HEK293 (cell line): ENCODE measurements at regions not wholly inside any gene's neighbourhood (a gene's known extent, or its start where the extent isn't known, plus 50 kb on each side); places are given as distances from the start of the nearest gene placed in this dataset.

Experiments used
- CTCF ChIA-PET: fragments of 350-600 bp; formaldehyde crosslinking; extraction: SDS; loops from one replicate; lab custom pipeline; 2021; ENCODE audit warnings: antibody characterized with exemption; lab: Yijun Ruan, JAX
- POLR2A ChIA-PET: fragments of 300-600 bp; formaldehyde crosslinking; extraction: SDS; loops from one replicate; lab custom pipeline; 2020; ENCODE audit warnings: antibody characterized with exemption, inconsistent platforms; lab: Yijun Ruan, JAX
- H3K27ac ChIP-seq: fragments of 200-500 bp; sonication (Bioruptor generic); 2 replicates; pipeline ENCODE4 v1.5.1; 2014; ENCODE audit warnings: low read depth, low read length, control low read depth, inconsistent platforms; ENCODE audit errors: extremely low read depth
- H3K36me3 ChIP-seq, 2 experiments: fragments of 200-500 bp in 1 of 2; sonication (Bioruptor generic) in 1 of 2; 1 replicate in 1 of 2; 2 replicates in 1 of 2; pipeline ENCODE4 v1.5.1; 2014 to 2017; ENCODE audit warnings: inconsistent platforms in 2 of 2, low read length in 2 of 2; ENCODE audit not compliant: control insufficient read depth in 2 of 2, insufficient read depth in 1 of 2
- H3K4me1 ChIP-seq: fragments of 200-500 bp; sonication (Bioruptor generic); 2 replicates; pipeline ENCODE4 v1.5.1; 2014; ENCODE audit warnings: mild to moderate bottlenecking, low read length, inconsistent platforms; ENCODE audit not compliant: control insufficient read depth, insufficient read depth
- H3K4me3 ChIP-seq: 2 replicates; pipeline ENCODE4 v1.5.1; 2011; ENCODE audit warnings: low read depth, mild to moderate bottlenecking, control low read depth, low read length, moderate library complexity
- H3K9me3 ChIP-seq: fragments of 200-500 bp; sonication (Bioruptor generic); 2 replicates; pipeline ENCODE4 v1.5.1; 2014; ENCODE audit warnings: low read depth, low read length, inconsistent platforms; ENCODE audit not compliant: control insufficient read depth, insufficient read depth
- HOXA7 ChIP-seq: sonication (generic); formaldehyde crosslinking; IDR thresholded peaks from 2 replicates; pipeline ENCODE4 v1.8.1; 2022; ENCODE audit warnings: missing genetic modification reagents, borderline replicate concordance
- TRIM28 ChIP-seq: IDR thresholded peaks from 2 replicates; pipeline ENCODE4 v1.6.1; 2011; ENCODE audit warnings: low read length, control low read depth, borderline replicate concordance
- ZNF114 ChIP-seq: fragments of 450-650 bp; formaldehyde crosslinking; IDR thresholded peaks from 2 replicates; pipeline ENCODE4 v1.5.0; 2017; ENCODE audit warnings: missing biosample characterization, missing genetic modification characterization
- ZNF132 ChIP-seq: fragments of 450-650 bp; formaldehyde crosslinking; IDR thresholded peaks from 2 replicates; pipeline ENCODE4 v1.5.1; 2017; ENCODE audit warnings: missing biosample characterization, missing genetic modification characterization, borderline replicate concordance
- ZNF16 ChIP-seq: fragments of 450-650 bp; formaldehyde crosslinking; IDR thresholded peaks from 2 replicates; pipeline ENCODE4 v1.5.1; 2016; ENCODE audit warnings: low read depth, missing biosample characterization, missing genetic modification characterization
- ZNF169 ChIP-seq: fragments of 450-650 bp; formaldehyde crosslinking; IDR thresholded peaks from 2 replicates; pipeline ENCODE4 v1.5.1; 2016; ENCODE audit warnings: missing biosample characterization, missing genetic modification characterization
- ZNF274 ChIP-seq, 2 experiments: fragments of 200-500 bp in 1 of 2; fragments of 450-650 bp in 1 of 2; sonication (Bioruptor generic) in 1 of 2; formaldehyde crosslinking in 1 of 2; IDR thresholded peaks; 2 replicates each; pipeline versions ENCODE4 v1.5.1 to v1.6.1; 2014 to 2016; ENCODE audit warnings: borderline replicate concordance in 1 of 2, inconsistent platforms in 1 of 2, low read length in 1 of 2, missing biosample characterization in 1 of 2, missing genetic modification characterization in 1 of 2
- ZNF48 ChIP-seq: fragments of 450-650 bp; formaldehyde crosslinking; IDR thresholded peaks from 2 replicates; pipeline ENCODE4 v1.5.1; 2016; ENCODE audit warnings: missing biosample characterization, missing genetic modification characterization
- ZNF530 ChIP-seq: fragments of 450-650 bp; formaldehyde crosslinking; IDR thresholded peaks from 2 replicates; pipeline ENCODE4 v1.5.1; 2016; ENCODE audit warnings: low read depth, missing biosample characterization, missing genetic modification characterization
- ZNF621 ChIP-seq: fragments of 450-650 bp; formaldehyde crosslinking; IDR thresholded peaks from 2 replicates; pipeline ENCODE4 v1.5.1; 2017; ENCODE audit warnings: missing biosample characterization, missing genetic modification characterization
- ZNF660 ChIP-seq: fragments of 450-650 bp; IDR thresholded peaks from 2 replicates; pipeline ENCODE4 v1.5.1; 2018; ENCODE audit warnings: missing biosample characterization, mild to moderate bottlenecking, missing genetic modification characterization
- ZNF747 ChIP-seq: fragments of 450-650 bp; formaldehyde crosslinking; IDR thresholded peaks from 2 replicates; pipeline ENCODE4 v1.5.1; 2016; ENCODE audit warnings: missing biosample characterization, missing genetic modification characterization
- ZNF777 ChIP-seq: fragments of 450-650 bp; formaldehyde crosslinking; IDR thresholded peaks from 2 replicates; pipeline ENCODE4 v1.5.1; 2017; ENCODE audit warnings: missing biosample characterization, missing genetic modification characterization, borderline replicate concordance
- TF ChIP-seq, protein P1 (sequence below): fragments of 450-650 bp; formaldehyde crosslinking; IDR thresholded peaks from 2 replicates; pipeline ENCODE4; 2016; ENCODE audit warnings: missing biosample characterization, missing genetic modification characterization
- TF ChIP-seq, protein P2 (sequence below): fragments of 450-650 bp; formaldehyde crosslinking; IDR thresholded peaks from 2 replicates; pipeline ENCODE4 v1.5.1; 2016; ENCODE audit warnings: missing biosample characterization, missing genetic modification characterization
- TF ChIP-seq, protein P3 (sequence below): fragments of 450-650 bp; formaldehyde crosslinking; IDR thresholded peaks from 2 replicates; pipeline ENCODE4 v1.5.1; 2016; ENCODE audit warnings: missing biosample characterization, missing genetic modification characterization, low read depth

DNA sequence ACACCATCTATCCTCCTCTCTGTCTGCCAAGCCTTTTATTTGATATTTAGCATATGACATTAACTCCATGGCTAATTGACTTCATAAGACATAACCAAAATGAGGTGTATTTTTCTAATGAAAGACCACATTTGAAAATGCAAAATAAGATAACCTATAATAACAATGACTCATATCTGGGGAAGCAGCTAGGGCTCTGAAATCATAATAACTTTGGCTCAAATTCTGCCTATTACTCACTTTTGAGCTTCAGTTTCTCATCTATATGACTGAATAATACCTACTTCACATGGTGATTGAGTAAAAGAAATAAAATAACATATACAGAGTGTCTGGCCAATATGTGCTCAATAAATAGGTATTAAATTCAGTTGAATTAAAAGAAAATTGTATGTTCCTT lies 1419.8 kb upstream of the TENM4 start:
- TF ChIP-seq ZNF530 (tag by site-specific recombination) (no peak), HOXA7 (no peak), ZNF48 (tag by site-specific recombination) (no peak), ZNF660 (tag by site-specific recombination) (no peak)
- TF ChIP-seq, protein P1, sequence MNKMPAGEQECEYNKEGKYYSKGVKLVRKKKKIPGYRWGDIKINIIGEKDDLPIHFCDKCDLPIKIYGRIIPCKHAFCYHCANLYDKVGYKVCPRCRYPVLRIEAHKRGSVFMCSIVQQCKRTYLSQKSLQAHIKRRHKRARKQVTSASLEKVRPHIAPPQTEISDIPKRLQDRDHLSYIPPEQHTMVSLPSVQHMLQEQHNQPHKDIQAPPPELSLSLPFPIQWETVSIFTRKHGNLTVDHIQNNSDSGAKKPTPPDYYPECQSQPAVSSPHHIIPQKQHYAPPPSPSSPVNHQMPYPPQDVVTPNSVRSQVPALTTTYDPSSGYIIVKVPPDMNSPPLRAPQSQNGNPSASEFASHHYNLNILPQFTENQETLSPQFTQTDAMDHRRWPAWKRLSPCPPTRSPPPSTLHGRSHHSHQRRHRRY (tag by site-specific recombination): no peak
- TF ChIP-seq, protein P2, sequence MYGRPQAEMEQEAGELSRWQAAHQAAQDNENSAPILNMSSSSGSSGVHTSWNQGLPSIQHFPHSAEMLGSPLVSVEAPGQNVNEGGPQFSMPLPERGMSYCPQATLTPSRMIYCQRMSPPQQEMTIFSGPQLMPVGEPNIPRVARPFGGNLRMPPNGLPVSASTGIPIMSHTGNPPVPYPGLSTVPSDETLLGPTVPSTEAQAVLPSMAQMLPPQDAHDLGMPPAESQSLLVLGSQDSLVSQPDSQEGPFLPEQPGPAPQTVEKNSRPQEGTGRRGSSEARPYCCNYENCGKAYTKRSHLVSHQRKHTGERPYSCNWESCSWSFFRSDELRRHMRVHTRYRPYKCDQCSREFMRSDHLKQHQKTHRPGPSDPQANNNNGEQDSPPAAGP (tag by site-specific recombination): no peak
- Histone ChIP-seq H3K9me3 (no peaks in the 10 kb centered on the region), H3K36me3 (no peaks in the 10 kb centered on the region), H3K4me1 (no peaks in the 10 kb centered on the region), H3K4me3 (no peak overlapping the region), H3K27ac (no peak overlapping the region)
- ChIA-PET POLR2A (no interaction called here), CTCF (no interaction called here)

DNA sequence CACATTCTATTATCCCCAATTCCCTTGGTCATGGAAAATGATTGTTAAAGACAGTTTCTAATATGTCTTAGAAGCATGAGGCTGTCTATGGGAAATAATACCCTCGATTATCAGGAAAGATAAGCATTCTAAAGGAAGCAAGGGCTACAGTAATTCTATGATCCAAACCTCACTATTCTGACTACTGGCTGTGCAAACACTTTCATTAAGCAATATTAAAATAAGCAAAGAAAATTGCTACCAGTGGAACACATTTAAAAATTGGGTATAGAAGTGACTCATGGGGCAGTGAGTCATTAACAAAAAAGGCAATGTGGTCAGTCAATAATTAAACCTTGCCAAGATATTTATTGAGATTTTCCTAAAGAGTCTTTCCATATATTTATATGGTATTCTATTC lies 1415.2 kb upstream of the TENM4 start:
- Histone ChIP-seq H3K4me1 (no peaks in the 10 kb centered on the region), H3K36me3 (no peaks in the 10 kb centered on the region), H3K9me3 (no peaks in the 10 kb centered on the region), H3K4me3 (no peak overlapping the region), H3K27ac (no peak overlapping the region)
- CTCF ChIA-PET: no interaction called here
- POLR2A ChIA-PET: no interaction called here
- no peak for TF ChIP-seq ZNF274 (IDR thresholded peaks at IDR 0.05; ENCODE audit: low read length)
- no peak for TF ChIP-seq ZNF274 (tag by site-specific recombination; IDR thresholded peaks at IDR 0.05; ENCODE audit: borderline replicate concordance)
- TF ChIP-seq ZNF169 (tag by site-specific recombination): no peak

DNA sequence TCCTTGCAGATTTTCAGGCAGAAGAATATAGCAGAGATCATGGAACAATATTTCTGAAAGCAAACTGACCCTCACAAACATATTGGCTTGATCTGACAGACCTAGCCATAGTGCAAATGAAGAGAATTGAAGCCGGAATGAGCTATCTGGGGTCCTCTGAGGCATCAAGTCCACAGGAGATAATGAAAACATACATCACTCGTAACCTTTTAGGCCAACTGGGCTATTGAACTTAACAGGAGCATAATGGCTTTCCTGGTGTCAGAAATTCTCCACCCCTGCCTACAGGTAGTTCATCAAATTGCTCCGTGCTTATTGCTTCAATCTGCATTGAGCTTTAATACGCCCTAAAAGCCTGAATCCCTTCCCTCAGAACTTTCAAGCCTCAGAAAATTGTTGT lies 1414.6 kb upstream of the TENM4 start:
- H3K27ac ChIP-seq: no peak overlapping the region
- H3K36me3 ChIP-seq: no peaks in the 10 kb centered on the region
- no peaks in the 10 kb centered on the region for H3K4me1 ChIP-seq
- ChIA-PET CTCF (no interaction called here), POLR2A (no interaction called here)
- no peaks in the 10 kb centered on the region for H3K9me3 ChIP-seq
- TF ChIP-seq ZNF621 (tag by site-specific recombination) (no peak), ZNF132 (tag by site-specific recombination) (no peak), ZNF777 (tag by site-specific recombination) (no peak), ZNF16 (tag by site-specific recombination) (no peak), ZNF747 (tag by site-specific recombination) (no peak), TRIM28 (no peak), ZNF114 (tag by site-specific recombination) (no peak)
- TF ChIP-seq, protein P3, sequence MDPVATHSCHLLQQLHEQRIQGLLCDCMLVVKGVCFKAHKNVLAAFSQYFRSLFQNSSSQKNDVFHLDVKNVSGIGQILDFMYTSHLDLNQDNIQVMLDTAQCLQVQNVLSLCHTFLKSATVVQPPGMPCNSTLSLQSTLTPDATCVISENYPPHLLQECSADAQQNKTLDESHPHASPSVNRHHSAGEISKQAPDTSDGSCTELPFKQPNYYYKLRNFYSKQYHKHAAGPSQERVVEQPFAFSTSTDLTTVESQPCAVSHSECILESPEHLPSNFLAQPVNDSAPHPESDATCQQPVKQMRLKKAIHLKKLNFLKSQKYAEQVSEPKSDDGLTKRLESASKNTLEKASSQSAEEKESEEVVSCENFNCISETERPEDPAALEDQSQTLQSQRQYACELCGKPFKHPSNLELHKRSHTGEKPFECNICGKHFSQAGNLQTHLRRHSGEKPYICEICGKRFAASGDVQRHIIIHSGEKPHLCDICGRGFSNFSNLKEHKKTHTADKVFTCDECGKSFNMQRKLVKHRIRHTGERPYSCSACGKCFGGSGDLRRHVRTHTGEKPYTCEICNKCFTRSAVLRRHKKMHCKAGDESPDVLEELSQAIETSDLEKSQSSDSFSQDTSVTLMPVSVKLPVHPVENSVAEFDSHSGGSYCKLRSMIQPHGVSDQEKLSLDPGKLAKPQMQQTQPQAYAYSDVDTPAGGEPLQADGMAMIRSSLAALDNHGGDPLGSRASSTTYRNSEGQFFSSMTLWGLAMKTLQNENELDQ (tag by site-specific recombination): no peak
- no peak overlapping the region for H3K4me3 ChIP-seq
